ENCODE measurements at regions not wholly inside any gene's neighbourhood (a gene's known extent, or its start where the extent isn't known, plus 50 kb on each side); places are given as distances from the start of the nearest gene placed in this dataset.

- TF ChIP-seq CTCF (conservative IDR thresholded peaks at IDR 0.05): no peak
- no peak for TF ChIP-seq ZFX (IDR thresholded peaks at IDR 0.05)
These were observed 85.8 kb downstream of the SLC10A2 start for GRCh38 chr13:102980331-102980982.

Data from C4-2B (cell line).